Mononuclear cell (primary cell): ENCODE measurements at regions not wholly inside any gene's neighbourhood (a gene's known extent, or its start where the extent isn't known, plus 50 kb on each side); places are given as distances from the start of the nearest gene placed in this dataset.

Source experiments
- H3K27me3 ChIP-seq: 2 replicates; pipeline ENCODE4 v1.6.0; 2011; ENCODE audit warnings: low read length, control low read depth; ENCODE audit not compliant: insufficient read depth
- H3K4me1 ChIP-seq: 2 replicates; pipeline ENCODE4 v1.5.1; 2011; ENCODE audit warnings: mild to moderate bottlenecking, low read length, control low read depth; ENCODE audit not compliant: insufficient read depth
- H3K4me3 ChIP-seq: 2 replicates; pipeline ENCODE4 v1.5.1; 2011; ENCODE audit warnings: mild to moderate bottlenecking, low read length, moderate library complexity
- H3K9me3 ChIP-seq: 2 replicates; pipeline ENCODE4 v1.5.1; 2011; ENCODE audit warnings: low read depth, mild to moderate bottlenecking, control low read depth, low read length

- Histone ChIP-seq H3K9me3 (no peaks in the 10 kb centered on the region), H3K4me3 (no peak overlapping the region), H3K4me1 (no peaks in the 10 kb centered on the region)
Observed at GRCh38 chr20:60803335-60804055, 448.6 kb upstream of the CDH4 start.

GRCh38 chr20:60804240-60804917, 447.7 kb upstream of the CDH4 start:
- no peaks in the 10 kb centered on the region for H3K27me3 ChIP-seq
- H3K4me1 ChIP-seq: no peaks in the 10 kb centered on the region
- no peak overlapping the region for H3K4me3 ChIP-seq
- no peaks in the 10 kb centered on the region for H3K9me3 ChIP-seq

More at GRCh38 chr20:60803335-60804055, 448.6 kb upstream of the CDH4 start:
- no peaks in the 10 kb centered on the region for H3K27me3 ChIP-seq

GRCh38 chr20:60804918-60805630, 447.0 kb upstream of the CDH4 start:
- Histone ChIP-seq H3K27me3 (no peaks in the 10 kb centered on the region), H3K9me3 (no peaks in the 10 kb centered on the region), H3K4me3 (no peak overlapping the region), H3K4me1 (no peaks in the 10 kb centered on the region)

GRCh38 chr20:60806354-60806753, 445.7 kb upstream of the CDH4 start:
- H3K27me3 ChIP-seq: no peaks in the 10 kb centered on the region
- no peaks in the 10 kb centered on the region for H3K4me1 ChIP-seq
- H3K9me3 ChIP-seq: no peaks in the 10 kb centered on the region
- H3K4me3 ChIP-seq: no peak overlapping the region

- Histone ChIP-seq H3K4me3 (no peak overlapping the region), H3K27me3 (no peaks in the 10 kb centered on the region), H3K9me3 (no peaks in the 10 kb centered on the region), H3K4me1 (no peaks in the 10 kb centered on the region)
Observed at GRCh38 chr20:60806824-60807223, 445.2 kb upstream of the CDH4 start.

- H3K4me1 ChIP-seq: no peaks in the 10 kb centered on the region
- no peaks in the 10 kb centered on the region for H3K9me3 ChIP-seq
- H3K27me3 ChIP-seq: no peaks in the 10 kb centered on the region
- no peak overlapping the region for H3K4me3 ChIP-seq
Observed at GRCh38 chr20:60808003-60808672, 443.9 kb upstream of the CDH4 start.

- Histone ChIP-seq H3K4me1 (no peaks in the 10 kb centered on the region), H3K27me3 (no peaks in the 10 kb centered on the region), H3K9me3 (no peaks in the 10 kb centered on the region), H3K4me3 (no peak overlapping the region)
Observed at GRCh38 chr20:60808701-60809100, 443.4 kb upstream of the CDH4 start.

- Histone ChIP-seq H3K4me1 (no peaks in the 10 kb centered on the region), H3K9me3 (no peaks in the 10 kb centered on the region), H3K4me3 (no peak overlapping the region), H3K27me3 (no peaks in the 10 kb centered on the region)
Observed at GRCh38 chr20:60810561-60810960, 441.5 kb upstream of the CDH4 start.

- Histone ChIP-seq H3K4me3 (no peak overlapping the region), H3K27me3 (no peaks in the 10 kb centered on the region), H3K9me3 (no peaks in the 10 kb centered on the region), H3K4me1 (no peaks in the 10 kb centered on the region)
Observed at GRCh38 chr20:60812561-60812960, 439.5 kb upstream of the CDH4 start.

GRCh38 chr20:60813066-60813465, 439.0 kb upstream of the CDH4 start:
- Histone ChIP-seq H3K9me3 (no peaks in the 10 kb centered on the region), H3K27me3 (no peaks in the 10 kb centered on the region), H3K4me3 (no peak overlapping the region), H3K4me1 (no peaks in the 10 kb centered on the region)

GRCh38 chr20:60815656-60816055, 436.4 kb upstream of the CDH4 start:
- no peaks in the 10 kb centered on the region for H3K27me3 ChIP-seq
- H3K4me3 ChIP-seq: no peak overlapping the region
- H3K4me1 ChIP-seq: no peaks in the 10 kb centered on the region
- H3K9me3 ChIP-seq: no peaks in the 10 kb centered on the region

- no peak overlapping the region for H3K4me3 ChIP-seq
- no peaks in the 10 kb centered on the region for H3K9me3 ChIP-seq
- no peaks in the 10 kb centered on the region for H3K4me1 ChIP-seq
- H3K27me3 ChIP-seq: no peaks in the 10 kb centered on the region
Observed at GRCh38 chr20:60816901-60817300, 435.2 kb upstream of the CDH4 start.

- H3K4me1 ChIP-seq: no peaks in the 10 kb centered on the region
- no peaks in the 10 kb centered on the region for H3K9me3 ChIP-seq
- H3K27me3 ChIP-seq: no peaks in the 10 kb centered on the region
- H3K4me3 ChIP-seq: no peak overlapping the region
Observed at GRCh38 chr20:60817891-60818290, 434.2 kb upstream of the CDH4 start.

GRCh38 chr20:60819511-60819910, 432.6 kb upstream of the CDH4 start:
- H3K27me3 ChIP-seq: no peaks in the 10 kb centered on the region
- H3K9me3 ChIP-seq: no peaks in the 10 kb centered on the region

GRCh38 chr20:60820149-60820548, 431.9 kb upstream of the CDH4 start:
- Histone ChIP-seq H3K4me1 (no peaks in the 10 kb centered on the region), H3K9me3 (no peaks in the 10 kb centered on the region), H3K27me3 (no peaks in the 10 kb centered on the region), H3K4me3 (no peak overlapping the region)

More at GRCh38 chr20:60819511-60819910, 432.6 kb upstream of the CDH4 start:
- H3K4me1 ChIP-seq: no peaks in the 10 kb centered on the region
- no peak overlapping the region for H3K4me3 ChIP-seq
